GM20000 (cell line): ENCODE measurements at regions not wholly inside any gene's neighbourhood (a gene's known extent, or its start where the extent isn't known, plus 50 kb on each side); places are given as distances from the start of the nearest gene placed in this dataset.

Experiments
- DNase-seq: peaks from one replicate; pipeline ENCODE4 v3.0.0; 2012; ENCODE audit warnings: low spot score
- TF ChIP-seq, protein P1 (sequence below): IDR thresholded peaks from 2 replicates; pipeline ENCODE4 v1.5.1; 2012; ENCODE audit warnings: mild to moderate bottlenecking, control low read depth; ENCODE audit errors: extremely low read depth, missing control alignments

DNA sequence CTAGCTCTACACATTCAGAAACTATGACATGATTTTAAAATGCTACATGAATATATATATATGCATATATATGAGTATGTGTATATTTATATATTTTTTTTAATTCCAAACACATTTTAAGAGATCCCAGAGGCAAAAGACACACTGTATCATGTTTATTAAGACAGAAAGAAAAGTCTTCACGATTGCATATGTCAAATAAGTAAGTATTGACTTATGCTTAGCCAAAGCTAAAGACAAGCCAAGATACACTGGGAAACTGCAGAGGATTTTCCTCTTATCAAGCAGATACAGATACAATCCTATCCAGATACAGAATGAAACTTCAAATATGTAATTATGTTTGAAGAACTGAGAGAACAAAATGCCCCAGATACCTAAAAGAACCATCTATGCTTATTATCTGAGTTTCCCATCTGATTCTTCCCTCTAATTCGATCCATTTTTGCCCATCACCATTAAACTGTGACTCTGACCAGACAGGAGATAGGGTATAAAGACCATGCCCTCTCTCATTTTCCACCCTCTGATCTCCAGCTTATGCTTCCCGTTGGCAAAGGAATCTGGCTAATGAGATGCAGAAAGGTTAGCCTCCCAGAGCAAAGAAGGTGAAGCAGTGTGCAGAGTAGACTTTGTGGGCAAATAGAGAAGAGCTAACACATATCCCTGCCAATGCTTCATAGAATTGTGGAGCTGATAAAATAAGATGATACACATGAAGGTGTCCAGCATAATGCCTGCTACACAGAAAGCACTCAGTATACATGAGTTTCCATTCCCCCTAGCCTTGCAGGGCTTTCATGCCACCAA is 131.0 kb upstream of the TARS1 start:
- no peak for DNase-seq
- TF ChIP-seq, protein P1, sequence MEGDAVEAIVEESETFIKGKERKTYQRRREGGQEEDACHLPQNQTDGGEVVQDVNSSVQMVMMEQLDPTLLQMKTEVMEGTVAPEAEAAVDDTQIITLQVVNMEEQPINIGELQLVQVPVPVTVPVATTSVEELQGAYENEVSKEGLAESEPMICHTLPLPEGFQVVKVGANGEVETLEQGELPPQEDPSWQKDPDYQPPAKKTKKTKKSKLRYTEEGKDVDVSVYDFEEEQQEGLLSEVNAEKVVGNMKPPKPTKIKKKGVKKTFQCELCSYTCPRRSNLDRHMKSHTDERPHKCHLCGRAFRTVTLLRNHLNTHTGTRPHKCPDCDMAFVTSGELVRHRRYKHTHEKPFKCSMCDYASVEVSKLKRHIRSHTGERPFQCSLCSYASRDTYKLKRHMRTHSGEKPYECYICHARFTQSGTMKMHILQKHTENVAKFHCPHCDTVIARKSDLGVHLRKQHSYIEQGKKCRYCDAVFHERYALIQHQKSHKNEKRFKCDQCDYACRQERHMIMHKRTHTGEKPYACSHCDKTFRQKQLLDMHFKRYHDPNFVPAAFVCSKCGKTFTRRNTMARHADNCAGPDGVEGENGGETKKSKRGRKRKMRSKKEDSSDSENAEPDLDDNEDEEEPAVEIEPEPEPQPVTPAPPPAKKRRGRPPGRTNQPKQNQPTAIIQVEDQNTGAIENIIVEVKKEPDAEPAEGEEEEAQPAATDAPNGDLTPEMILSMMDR: no peak

DNA sequence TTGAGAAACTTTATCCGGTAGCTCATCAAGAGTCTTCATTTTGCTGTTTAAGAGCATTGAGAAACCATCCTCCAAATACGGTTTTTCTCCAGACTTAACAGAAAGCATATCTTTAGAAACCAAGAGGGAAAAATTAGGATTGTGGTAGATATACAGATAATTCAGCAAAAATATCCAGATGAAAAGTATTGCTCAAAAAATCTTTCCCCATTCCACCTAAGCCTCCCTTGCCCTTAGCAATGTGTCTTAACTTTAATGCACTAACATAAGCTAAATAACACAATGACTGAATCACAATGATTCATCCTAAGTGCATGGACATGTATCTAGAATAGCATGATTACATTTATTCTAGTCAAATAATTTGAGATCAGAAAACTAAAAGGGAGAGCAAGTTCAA is 130.3 kb upstream of the TARS1 start:
- TF ChIP-seq, protein P1: no peak
- DNase-seq: no peak

DNA sequence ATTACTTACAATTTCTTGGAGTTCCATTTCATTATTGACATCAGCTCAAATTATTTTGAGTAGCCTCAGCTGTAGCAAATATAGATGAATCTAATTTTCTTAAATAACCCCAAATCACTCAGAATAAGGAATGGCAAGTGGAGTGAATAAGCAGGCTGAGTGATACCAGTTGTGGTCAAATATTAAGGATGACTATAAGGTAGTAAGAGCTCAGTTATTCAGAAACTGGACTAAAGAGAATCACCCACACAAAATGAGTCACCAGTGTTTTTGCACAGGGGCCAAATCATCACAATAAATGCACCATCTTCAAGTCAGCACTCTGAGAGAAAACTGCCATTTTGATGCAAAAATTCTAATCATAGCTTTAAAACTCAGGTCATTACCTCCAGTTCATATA is 128.9 kb upstream of the TARS1 start:
- DNase-seq: no peak
- TF ChIP-seq, protein P1: no peak

DNA sequence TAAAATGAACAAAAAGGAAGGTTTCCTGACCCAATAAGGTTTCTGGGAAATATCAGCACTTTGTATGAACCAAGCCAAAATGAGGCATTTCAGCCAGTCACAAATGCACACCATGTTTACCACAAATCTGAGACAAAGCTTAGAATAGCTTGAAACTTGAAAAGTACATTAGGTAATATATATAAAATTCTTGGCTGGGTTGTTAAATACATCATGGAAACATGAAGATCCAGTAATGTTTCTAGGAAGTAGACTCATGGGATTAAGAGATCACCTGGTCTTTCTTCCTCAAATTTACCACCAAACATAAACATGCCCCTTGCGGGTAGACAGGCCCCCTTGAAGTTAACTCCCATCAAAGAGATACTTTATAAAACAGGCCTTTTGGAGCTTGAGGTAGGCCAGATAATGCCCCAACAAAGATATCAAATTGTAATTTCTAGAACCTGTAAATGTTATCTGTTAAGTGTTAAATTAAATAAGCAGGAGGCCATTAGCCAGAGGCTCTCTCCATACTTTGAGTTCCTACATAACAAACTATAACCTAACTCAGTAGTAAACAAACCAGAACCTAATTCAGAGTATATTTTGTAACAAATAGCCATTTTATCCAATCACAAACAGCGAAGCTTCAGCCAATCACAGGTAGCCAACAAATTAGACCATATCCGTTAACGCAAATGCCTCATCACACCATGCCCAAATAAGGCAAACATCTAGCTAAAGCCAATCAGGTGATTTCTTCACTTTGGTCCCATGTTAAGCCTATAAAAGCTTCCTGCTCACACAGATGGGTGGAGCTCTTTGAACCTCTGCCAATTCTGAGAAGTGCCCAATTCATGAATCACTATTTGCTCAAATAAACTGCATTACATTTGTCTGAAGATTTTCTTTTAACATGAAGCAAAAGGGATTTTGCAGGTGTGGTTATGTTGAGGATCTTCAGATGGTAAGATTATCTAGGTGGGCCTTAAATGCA is 127.9 kb upstream of the TARS1 start:
- TF ChIP-seq, protein P1: no peak
- DNase-seq: no peak

DNA sequence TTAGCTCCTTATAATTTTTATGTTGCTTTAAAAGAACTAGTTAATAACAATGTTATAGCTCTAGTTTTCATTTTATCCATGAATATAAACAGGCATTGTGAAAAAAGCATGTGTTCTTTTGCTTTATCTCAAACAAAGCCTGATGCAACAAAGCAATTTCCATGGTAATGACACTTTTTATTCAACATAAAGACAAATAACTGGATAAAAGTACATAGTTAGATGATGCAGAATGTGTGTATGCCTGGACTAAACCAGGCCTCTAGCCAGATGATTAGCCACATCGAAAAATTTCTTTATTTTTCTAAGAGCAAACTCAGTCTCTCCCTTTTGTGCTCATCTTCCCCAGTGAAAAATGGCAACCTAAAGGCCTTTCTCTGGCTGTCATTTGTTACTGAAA is 125.6 kb upstream of the TARS1 start:
- no peak for DNase-seq
- TF ChIP-seq, protein P1: no peak

DNA sequence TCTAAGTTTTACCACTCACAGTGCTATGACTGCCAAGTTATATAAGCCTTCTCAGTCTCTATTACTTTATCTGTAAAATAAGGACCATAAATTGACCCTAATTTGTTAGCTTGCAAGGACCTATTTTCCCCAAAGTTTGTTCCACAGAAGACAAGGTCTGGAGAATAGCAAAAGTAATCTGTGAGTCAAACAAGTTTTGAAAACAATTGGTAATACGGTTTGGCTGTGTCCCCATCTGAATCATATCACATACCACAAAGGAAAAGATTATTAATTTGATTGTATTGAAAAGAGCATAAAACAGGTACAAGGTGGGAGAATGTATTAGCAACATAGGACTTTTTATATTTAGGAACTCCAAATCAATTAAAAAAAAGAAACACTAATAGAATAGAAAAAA is 124.0 kb upstream of the TARS1 start:
- no peak for DNase-seq
- TF ChIP-seq, protein P1: no peak

DNA sequence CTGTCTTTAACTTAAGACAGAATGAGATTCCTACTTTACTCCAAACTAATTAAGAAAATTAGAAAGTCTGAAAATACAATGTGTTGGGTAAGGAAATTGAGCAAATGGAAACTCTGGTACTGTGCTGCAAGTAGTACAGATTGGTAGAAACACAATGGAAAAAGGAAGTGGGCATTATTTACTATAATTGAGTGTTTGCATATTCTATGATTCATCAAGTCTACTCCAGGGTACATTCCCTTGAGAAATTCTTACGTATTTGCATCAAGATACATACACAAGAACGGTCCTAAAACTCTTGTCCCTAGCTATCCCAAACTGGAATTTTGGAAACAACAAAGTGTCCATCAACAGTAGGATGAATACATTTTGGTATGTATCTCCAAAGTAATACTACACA is 123.5 kb upstream of the TARS1 start:
- no peak for DNase-seq
- TF ChIP-seq, protein P1: no peak
